GM12878 (cell line): ENCODE measurements at regions not wholly inside any gene's neighbourhood (a gene's known extent, or its start where the extent isn't known, plus 50 kb on each side); places are given as distances from the start of the nearest gene placed in this dataset.

Source experiments
- ATAC-seq: fragments of 200-7000 bp; cut with Tn5 transposase; 3 replicates; pipeline ENCODE4 v1.9.1; 2020; ENCODE audit warnings: mild to moderate bottlenecking, moderate library complexity
- BruUV-seq: library from RNA; stranded (reverse); fragments of 400-500 nt; replicated peaks from 2 replicates; lab custom pipeline; 2021; lab: Mats Ljungman, UMichigan
- CTCF ChIA-PET: fragments of 300-600 bp; sonication (Branson Sonifier 250); formaldehyde crosslinking; extraction: SDS; loops from one replicate; lab custom pipeline; 2021; ENCODE audit warnings: inconsistent platforms; lab: Yijun Ruan, JAX
- POLR2A ChIA-PET: fragments of 350-600 bp; formaldehyde crosslinking; extraction: SDS; loops from one replicate; lab custom pipeline; 2021; ENCODE audit warnings: inconsistent platforms; lab: Charles Lee
- RAD21 ChIA-PET: fragments of 300-600 bp; sonication (Branson Sonifier 250); formaldehyde crosslinking; loops from one replicate; lab custom pipeline; 2023; ENCODE audit warnings: antibody characterized with exemption; ENCODE audit not compliant: unreplicated experiment; lab: Charles Lee
- SMC1A ChIA-PET: fragments of 300-600 bp; sonication (Branson Sonifier 250); formaldehyde crosslinking; loops from one replicate; lab custom pipeline; 2023; ENCODE audit not compliant: unreplicated experiment, uncharacterized antibody; lab: Charles Lee
- DNase-seq: peaks from one replicate; pipeline ENCODE4 v3.0.0-alpha.2; 2011; ENCODE audit warnings: low read depth, low spot score
- FAIRE-seq: peaks from 3 replicates; lab custom pipeline; 2011; peaks lifted over from hg19 to GRCh38; lab: Jason Lieb, UNC
- H2AFZ ChIP-seq: 2 replicates; pipeline ENCODE4 v1.6.0; 2011; ENCODE audit warnings: low read depth, low read length, control low read depth; ENCODE audit not compliant: control insufficient read depth
- H3K27ac ChIP-seq: 2 replicates; pipeline ENCODE4 v1.5.1; 2011; ENCODE audit warnings: control low read depth; ENCODE audit not compliant: control insufficient read depth, insufficient read depth
- H3K27me3 ChIP-seq, 2 experiments: replicated peaks in 1 of 2; 2 replicates each; pipeline versions ENCODE4 v1.6.0 to v1.6.1; 2011; ENCODE audit warnings: low read length in 1 of 2; ENCODE audit not compliant: control insufficient read depth in 2 of 2, insufficient read depth in 2 of 2
- H3K36me3 ChIP-seq, 2 experiments: 2 replicates each; pipeline ENCODE4 v1.5.1; 2011; ENCODE audit warnings: low read length in 1 of 2; ENCODE audit not compliant: control insufficient read depth in 2 of 2, insufficient read depth in 2 of 2
- H3K4me1 ChIP-seq: 2 replicates; pipeline ENCODE4 v1.6.1; 2011; ENCODE audit warnings: mild to moderate bottlenecking, low read length, moderate library complexity, mixed read lengths; ENCODE audit not compliant: control insufficient read depth, insufficient read depth
- H3K4me2 ChIP-seq: 2 replicates; pipeline ENCODE4 v1.6.0; 2011; ENCODE audit warnings: control low read depth; ENCODE audit not compliant: control insufficient read depth, insufficient read depth
- H3K4me3 ChIP-seq: fragments of 200-600 bp; sonication (generic); 2 replicates; pipeline ENCODE4 v1.5.1; 2016
- H3K79me2 ChIP-seq: 2 replicates; pipeline ENCODE4 v1.6.0; 2011; ENCODE audit warnings: low read length; ENCODE audit not compliant: control insufficient read depth, insufficient read depth
- H3K9ac ChIP-seq: 2 replicates; pipeline ENCODE4 v1.8.0; 2011; ENCODE audit warnings: low read length, control low read depth, mixed read lengths; ENCODE audit not compliant: control insufficient read depth, insufficient read depth
- H3K9me3 ChIP-seq: replicated peaks from 3 replicates; pipeline ENCODE4 v1.5.1; 2011; ENCODE audit warnings: mild to moderate bottlenecking, low read length; ENCODE audit not compliant: control insufficient read depth, insufficient read depth
- H4K20me1 ChIP-seq: 2 replicates; pipeline ENCODE4 v1.6.0; 2011; ENCODE audit not compliant: control insufficient read depth, insufficient read depth
- BACH1 ChIP-seq: fragments of 450-650 bp; IDR thresholded peaks from 2 replicates; pipeline ENCODE4 v1.6.1; 2017; ENCODE audit warnings: mild to moderate bottlenecking, borderline replicate concordance
- CEBPZ ChIP-seq: fragments of 150-350 bp; IDR thresholded peaks from 2 replicates; pipeline ENCODE4 v1.6.1; 2016; ENCODE audit warnings: low read depth, low read length
- CREM ChIP-seq: IDR thresholded peaks from 2 replicates; pipeline ENCODE4 v1.6.1; 2014; ENCODE audit warnings: antibody characterized with exemption, low read depth
- EED ChIP-seq: sonication (generic); IDR thresholded peaks from 2 replicates; pipeline ENCODE4 v1.6.1; 2016; ENCODE audit warnings: antibody characterized with exemption, low read depth
- ETV6 ChIP-seq, 2 experiments: fragments of 450-650 bp in 1 of 2; IDR thresholded peaks in 1 of 2; conservative IDR thresholded peaks in 1 of 2; 2 replicates each; pipeline ENCODE4 v1.6.1; 2014; ENCODE audit warnings: antibody characterized with exemption in 1 of 2, borderline replicate concordance in 1 of 2, low read depth in 1 of 2, mild to moderate bottlenecking in 1 of 2, moderate library complexity in 1 of 2
- FOS ChIP-seq: IDR thresholded peaks from 3 replicates; pipeline ENCODE4 v1.6.1; 2011; ENCODE audit warnings: borderline replicate concordance; ENCODE audit not compliant: insufficient read length; ENCODE audit errors: extremely low read depth
- FOXM1 ChIP-seq: IDR thresholded peaks from 2 replicates; pipeline ENCODE4 v1.6.1; 2012; ENCODE audit warnings: low read depth, mild to moderate bottlenecking, inconsistent platforms, low read length, moderate library complexity
- HDAC6 ChIP-seq: fragments of 200-600 bp; sonication (generic); IDR thresholded peaks from one replicate; pipeline ENCODE4 v1.8.0; 2017; ENCODE audit warnings: antibody characterized with exemption; ENCODE audit not compliant: unreplicated experiment
- IKZF2 ChIP-seq, 2 experiments: fragments of 450-650 bp; IDR thresholded peaks; 2 replicates each; pipeline ENCODE4 v1.6.1; 2017; ENCODE audit warnings: mild to moderate bottlenecking in 2 of 2, moderate library complexity in 2 of 2
- IRF3 ChIP-seq: fragments of 450-650 bp; IDR thresholded peaks from 2 replicates; pipeline ENCODE4 v1.6.1; 2014; ENCODE audit warnings: mild to moderate bottlenecking
- JUNB ChIP-seq: IDR thresholded peaks from 2 replicates; pipeline ENCODE4 v1.6.1; 2016; ENCODE audit warnings: antibody characterized with exemption, mild to moderate bottlenecking
- PAX5 ChIP-seq: IDR thresholded peaks from 2 replicates; pipeline ENCODE4 v1.6.1; 2011; ENCODE audit warnings: low read depth, low read length, borderline replicate concordance
- SKIL ChIP-seq: fragments of 450-650 bp; IDR thresholded peaks from 2 replicates; pipeline ENCODE4 v1.6.1; 2017; ENCODE audit warnings: mild to moderate bottlenecking, low read depth, inconsistent platforms; ENCODE audit not compliant: poor library complexity, severe bottlenecking
- SRF ChIP-seq, 2 experiments: IDR thresholded peaks; 2 replicates each; pipeline ENCODE4 v1.6.1; 2011; ENCODE audit warnings: low read depth in 2 of 2, low read length in 2 of 2, mild to moderate bottlenecking in 1 of 2, moderate library complexity in 1 of 2
- WGBS: methylation state at CpG from one replicate; pipeline ENCODE4 v1.1.6; 2016; ENCODE audit warnings: low lambda C conversion rate; ENCODE audit not compliant: insufficient replicate concordance, insufficient coverage; ENCODE audit errors: missing lambda C conversion rate; 5-methylcytosine and 5-hydroxymethylcytosine counted together
- in situ Hi-C: fragments of 300-500 bp; cut with MboI; formaldehyde crosslinking; loops from 9 replicates; pipeline ENCODE4 v1.14.3; 2018; ENCODE audit warnings: mixed read lengths
- intact Hi-C: fragments of 100-400 bp; cut with micrococcal nuclease; formaldehyde crosslinking; loops from one replicate; pipeline ENCODE4 v1.14.2; 2022; ENCODE audit not compliant: unreplicated experiment

GRCh38 chr1:54488779-54489626 is 59.0 kb upstream of the ACOT11 start:
- FAIRE-seq, result no peak
- TF ChIP-seq HDAC6 (no peak), CEBPZ (no peak), FOXM1 (0 out of 2 replicates have a peak, but pooled peaks have one; percentile 27), IRF3 (no peak), FOS (no peak), CREM (no peak), BACH1 (no peak), SKIL (no peak), PAX5 (no peak), IKZF2 (IDR thresholded peaks at IDR 0.05) (peak; percentile 79), EED (peak; percentile 42), JUNB (no peak), ETV6 (conservative IDR thresholded peaks at IDR 0.05 in 1 of 2, IDR thresholded peaks at IDR 0.05 in 1 of 2; ENCODE audit: borderline replicate concordance in 1 of 2, low read depth in 1 of 2) (no peak), SRF (IDR thresholded peaks at IDR 0.05; ENCODE audit: low read depth in 2 of 2, low read length in 2 of 2) (no peak)

More at GRCh38 chr1:54488779-54489626, 59.0 kb upstream of the ACOT11 start:
- Histone ChIP-seq H4K20me1 (no peaks in the 10 kb centered on the region), H3K27me3 (peaks cover 0 to 2% of the 10 kb centered on the region in 2 experiments; a peak in 1 of 4 replicates), H2AFZ (peak overlapping the region; percentile 79), H3K4me1 (peaks cover 7% of the 10 kb centered on the region), H3K27ac (peak overlapping the region; percentile 55), H3K4me2 (peak overlapping the region; percentile 97), H3K79me2 (no peaks in the 10 kb centered on the region), H3K9me3 (no peaks in the 10 kb centered on the region), H3K9ac (peak overlapping the region; percentile 72), H3K36me3 (no peaks in the 10 kb centered on the region), H3K4me3 (peak overlapping the region; percentile 94)
- 1% methylated on average over 47 of the region's 51 CpGs for WGBS
- ChIA-PET RAD21 (interaction anchor here (0.5 to 5.4 kb wide), 24 partner anchors 8 to 508 kb away, joined by 3 to 37 read pairs (median 4); partner anchors contain the start of genes CYB5RL, MRPL37 and SSBP3), POLR2A (interaction anchor here (0.5 to 4.7 kb wide), 9 partner anchors 9 to 379 kb away, joined by 3 to 30 read pairs (median 3); partner anchors contain the start of genes CYB5RL, MRPL37 and SSBP3), SMC1A (interaction anchor here (0.8 to 3.9 kb wide), 16 partner anchors 26 to 365 kb away, joined by 3 to 30 read pairs (median 4); partner anchors contain the start of genes CYB5RL, MRPL37, SSBP3 and TTC22), CTCF (interaction anchor here (0.6 to 2.7 kb wide), 32 partner anchors 9 to 628 kb away, joined by 3 to 34 read pairs (median 5); partner anchors contain the start of genes CYB5RL, MRPL37 and SSBP3)
- DNase-seq (no peak), ATAC-seq (peak; percentile 91)
- BruUV-seq, result no TSS peak
- intact Hi-C loops (loop anchor here (1.0 to 5.0 kb wide), 9 partner anchors 82 to 419 kb away; partner anchors contain the start of genes CYB5RL and MRPL37), in situ Hi-C loops (loop anchor here (5.0 kb wide), 2 partner anchors 77 to 417 kb away; no protein-coding TSS in a partner anchor)
